Cardiac fibroblast (primary cell): ENCODE measurements at regions not wholly inside any gene's neighbourhood (a gene's known extent, or its start where the extent isn't known, plus 50 kb on each side); places are given as distances from the start of the nearest gene placed in this dataset.
A peak's percentile ranks its signal among the peaks of the same experiment; 100 is the strongest.
"Not testable (repeated sequence)": the region's sequence is repeated elsewhere in the genome, so short reads cannot be mapped to it uniquely, and the experiment has no call there.

Experiments used
- DNase-seq, 2 donors: peaks; one replicate each; pipeline versions ENCODE4 v3.0.0 to v3.0.0-alpha.2; 2010; ENCODE audit warnings: low read depth in 2 of 2
- H3K4me3 ChIP-seq, 2 donors: replicated peaks in 1 of 2; 1 replicate in 1 of 2; 2 replicates in 1 of 2; pipeline ENCODE4 v1.5.1; 2011; ENCODE audit warnings: low read depth in 2 of 2, low read length in 2 of 2, mild to moderate bottlenecking in 2 of 2, moderate library complexity in 1 of 2
- TF ChIP-seq, protein P1 (sequence below): IDR thresholded peaks from one replicate; pipeline ENCODE4 v1.5.1; 2011; ENCODE audit warnings: low read depth, mild to moderate bottlenecking, low read length, inconsistent platforms

DNA sequence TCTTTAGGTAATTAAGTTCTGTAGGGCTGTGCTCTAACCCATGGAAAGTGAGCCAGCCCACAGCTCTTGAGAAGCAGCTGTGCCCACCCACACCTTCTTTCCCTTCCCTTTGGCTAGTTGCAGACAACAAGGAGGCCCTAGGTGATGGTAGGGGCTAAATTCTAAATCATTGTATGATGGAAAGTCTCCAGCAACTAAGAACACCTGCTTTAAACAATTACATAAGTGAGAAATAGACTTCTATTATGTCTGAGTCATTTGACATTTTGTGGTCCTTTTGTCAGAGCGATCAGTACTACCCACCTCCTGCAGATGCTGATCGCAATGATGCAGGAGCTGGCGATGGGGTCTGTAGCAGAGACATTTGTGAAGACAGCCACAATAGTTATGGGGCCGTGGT lies 79.6 kb downstream of the TEX51 start:
- no peak for DNase-seq
- no peak overlapping the region for H3K4me3 ChIP-seq
- TF ChIP-seq, protein P1, sequence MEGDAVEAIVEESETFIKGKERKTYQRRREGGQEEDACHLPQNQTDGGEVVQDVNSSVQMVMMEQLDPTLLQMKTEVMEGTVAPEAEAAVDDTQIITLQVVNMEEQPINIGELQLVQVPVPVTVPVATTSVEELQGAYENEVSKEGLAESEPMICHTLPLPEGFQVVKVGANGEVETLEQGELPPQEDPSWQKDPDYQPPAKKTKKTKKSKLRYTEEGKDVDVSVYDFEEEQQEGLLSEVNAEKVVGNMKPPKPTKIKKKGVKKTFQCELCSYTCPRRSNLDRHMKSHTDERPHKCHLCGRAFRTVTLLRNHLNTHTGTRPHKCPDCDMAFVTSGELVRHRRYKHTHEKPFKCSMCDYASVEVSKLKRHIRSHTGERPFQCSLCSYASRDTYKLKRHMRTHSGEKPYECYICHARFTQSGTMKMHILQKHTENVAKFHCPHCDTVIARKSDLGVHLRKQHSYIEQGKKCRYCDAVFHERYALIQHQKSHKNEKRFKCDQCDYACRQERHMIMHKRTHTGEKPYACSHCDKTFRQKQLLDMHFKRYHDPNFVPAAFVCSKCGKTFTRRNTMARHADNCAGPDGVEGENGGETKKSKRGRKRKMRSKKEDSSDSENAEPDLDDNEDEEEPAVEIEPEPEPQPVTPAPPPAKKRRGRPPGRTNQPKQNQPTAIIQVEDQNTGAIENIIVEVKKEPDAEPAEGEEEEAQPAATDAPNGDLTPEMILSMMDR = no peak

DNA sequence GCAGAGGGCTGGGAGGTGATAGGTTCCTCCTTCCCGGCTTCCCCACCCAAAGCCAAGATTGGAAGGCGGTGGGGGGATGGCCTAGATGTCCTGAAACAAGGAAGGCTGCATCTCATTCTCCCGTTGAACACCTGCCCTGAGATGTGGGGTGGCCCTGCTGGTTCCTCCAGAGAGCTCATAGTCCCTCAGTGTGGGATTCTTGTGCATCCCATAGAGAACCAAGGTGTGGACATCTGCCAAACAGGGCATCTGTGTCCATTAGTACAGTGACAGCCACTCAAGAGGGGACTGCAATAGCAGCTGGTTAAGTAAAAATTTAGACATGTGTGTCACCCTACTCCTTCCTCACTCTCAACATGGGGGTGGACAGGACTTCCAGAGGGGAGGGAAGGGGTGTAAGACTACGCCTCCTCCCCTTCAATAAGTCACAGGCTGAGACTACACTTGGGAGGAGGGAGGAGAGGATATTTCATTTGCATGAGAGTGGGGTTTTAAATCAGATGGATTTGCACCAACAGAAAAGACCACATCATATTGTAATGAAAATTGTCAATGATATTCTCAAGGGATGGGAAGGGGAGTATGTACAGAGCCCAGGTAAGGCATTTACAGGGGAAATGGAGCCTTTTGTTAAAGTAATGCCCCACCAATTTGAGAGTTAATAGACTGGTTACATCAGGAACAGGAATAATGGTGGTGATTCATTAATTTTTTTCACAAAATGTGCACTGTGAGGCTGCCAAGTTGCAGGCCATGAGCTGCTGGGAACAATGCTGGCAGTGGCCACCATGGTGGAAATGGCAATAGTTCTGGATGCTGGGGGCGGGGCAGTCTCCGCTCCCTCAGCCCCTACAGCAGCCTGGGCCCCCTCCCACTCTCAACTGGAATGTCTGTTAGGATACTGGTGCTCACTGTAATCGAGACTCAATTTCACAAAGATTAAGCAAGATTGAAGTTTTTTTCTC lies 80.6 kb downstream of the TEX51 start:
- no peak overlapping the region for H3K4me3 ChIP-seq
- TF ChIP-seq, protein P1 = no peak
- peak; percentile 10 to 28 for DNase-seq

DNA sequence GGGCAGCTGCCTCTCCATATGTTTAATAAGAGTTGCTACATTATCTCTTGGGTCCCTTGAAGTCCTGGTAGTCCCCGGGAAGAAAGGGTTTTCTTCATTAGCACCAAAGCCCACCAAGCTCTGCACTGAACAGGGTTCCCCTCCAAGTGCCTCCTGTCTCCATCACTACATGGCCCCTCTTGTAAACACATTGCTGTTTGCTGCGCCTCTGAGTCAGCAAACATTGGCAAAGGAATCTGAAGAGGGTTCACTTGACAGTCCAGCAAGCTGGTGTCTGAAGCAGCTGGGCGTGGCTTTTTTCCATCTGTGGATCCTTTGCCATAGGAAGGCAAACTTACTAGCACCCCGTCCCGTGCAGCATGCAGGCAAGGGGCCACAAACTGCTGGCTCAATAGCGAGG lies 82.8 kb downstream of the TEX51 start:
- DNase-seq = no peak
- no peak overlapping the region for H3K4me3 ChIP-seq
- TF ChIP-seq, protein P1 = no peak

DNA sequence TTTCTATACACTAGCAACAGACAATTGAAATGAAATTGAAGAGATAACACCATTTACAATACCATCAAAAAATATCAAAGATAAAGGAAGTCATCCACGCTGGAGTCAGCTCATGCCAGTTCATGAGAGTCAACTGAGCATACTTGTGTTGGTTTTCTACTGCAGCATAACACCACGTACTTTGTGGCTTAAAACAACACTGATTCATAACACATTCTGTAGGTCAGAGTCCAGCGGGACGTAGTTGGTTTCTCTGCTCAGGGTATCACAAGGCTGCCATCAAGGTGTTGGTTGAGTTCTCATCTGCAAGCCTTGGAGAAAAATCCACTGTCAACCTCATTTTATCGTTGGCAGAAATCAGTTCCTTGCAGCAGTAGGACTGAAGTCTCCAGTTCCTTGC lies 84.2 kb downstream of the TEX51 start:
- DNase-seq = peak in 1 of 2 donors; percentile 8
- H3K4me3 ChIP-seq = no peak overlapping the region
- TF ChIP-seq, protein P1 = no peak

DNA sequence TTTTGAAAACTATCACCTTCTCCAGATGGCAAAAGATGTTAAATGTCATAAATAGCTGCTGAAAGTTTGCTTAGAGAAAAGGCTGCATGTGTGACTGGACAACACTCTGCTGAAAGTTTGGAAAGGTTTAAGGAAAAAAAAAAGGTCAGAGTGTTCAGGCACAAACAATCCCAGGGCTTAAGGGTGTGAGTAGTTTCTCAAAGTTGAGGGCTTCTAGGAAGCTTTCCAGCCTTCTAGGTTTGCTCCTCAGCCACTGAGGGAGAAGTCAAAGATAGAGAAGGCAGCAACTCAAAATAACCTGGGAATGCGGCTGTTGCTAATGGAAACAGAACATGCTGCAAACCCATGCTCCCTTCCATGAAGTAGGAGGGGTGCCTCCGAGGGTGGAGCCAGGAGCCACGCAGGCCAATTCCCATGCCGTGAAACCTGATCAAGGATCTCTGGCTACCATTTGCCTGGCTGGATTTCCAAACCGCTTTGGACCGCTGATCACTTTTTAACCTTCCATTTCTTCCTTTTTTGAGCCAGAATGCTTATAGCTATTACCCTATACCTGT lies 88.0 kb downstream of the TEX51 start:
- DNase-seq = no peak
- no peak overlapping the region for H3K4me3 ChIP-seq
- TF ChIP-seq, protein P1 = no peak

DNA sequence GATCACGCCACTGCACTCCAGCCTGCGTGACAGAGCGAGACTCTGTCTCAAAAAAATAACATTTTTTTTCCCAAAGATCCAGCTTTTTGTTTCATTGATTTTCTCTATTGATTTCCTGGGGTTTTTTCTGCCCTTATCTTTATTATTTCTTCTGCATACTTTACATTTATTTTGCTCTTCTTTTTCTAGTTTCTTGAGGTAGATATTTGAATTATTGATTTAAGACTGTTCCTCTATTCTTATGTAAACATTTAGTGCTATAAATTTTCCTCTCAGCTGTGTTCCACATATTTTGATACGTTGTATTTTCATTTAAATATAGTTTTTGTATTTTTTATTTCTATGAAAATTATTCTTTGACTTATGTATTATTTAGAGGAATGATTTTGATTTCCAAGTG lies 89.8 kb downstream of the TEX51 start:
- DNase-seq = no peak
- TF ChIP-seq, protein P1 = no peak
- no peak overlapping the region for H3K4me3 ChIP-seq

DNA sequence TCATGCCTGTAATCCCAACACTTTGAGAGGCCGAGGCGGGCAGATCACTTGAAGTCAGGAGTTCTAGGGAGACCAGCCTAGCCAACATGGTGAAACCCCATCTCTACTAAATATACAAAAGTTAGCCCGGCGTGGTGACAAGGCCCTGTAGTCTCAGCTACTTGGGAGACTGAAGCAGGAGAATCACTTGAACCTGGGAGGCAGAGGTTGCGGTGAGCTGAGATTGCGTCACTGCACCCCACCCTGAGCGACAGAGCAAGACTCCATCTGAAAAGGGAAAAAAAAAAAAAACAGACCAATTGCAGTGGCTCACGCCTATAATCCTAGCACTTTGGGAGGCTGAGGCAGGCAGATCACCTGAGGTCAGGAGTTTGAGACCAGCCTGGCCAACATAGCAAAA lies 90.4 kb downstream of the TEX51 start:
- not testable (repeated sequence) for DNase-seq

More for the DNA sequence above, 90.4 kb downstream of the TEX51 start:
- not testable (repeated sequence) for H3K4me3 ChIP-seq
